HEK293 (cell line): ENCODE measurements at regions not wholly inside any gene's neighbourhood (a gene's known extent, or its start where the extent isn't known, plus 50 kb on each side); places are given as distances from the start of the nearest gene placed in this dataset.

Source experiments
- MZF1 ChIP-seq: fragments of 450-650 bp; formaldehyde crosslinking; IDR thresholded peaks from 2 replicates; pipeline ENCODE4 v1.5.1; 2017; ENCODE audit warnings: missing biosample characterization, missing genetic modification characterization, borderline replicate concordance
- SP3 ChIP-seq: fragments of 450-650 bp; formaldehyde crosslinking; IDR thresholded peaks from 2 replicates; pipeline ENCODE4 v1.5.1; 2016; ENCODE audit warnings: missing biosample characterization, missing genetic modification characterization
- YY1 ChIP-seq: fragments of 450-650 bp; formaldehyde crosslinking; IDR thresholded peaks from 2 replicates; pipeline ENCODE4 v1.5.1; 2018; ENCODE audit warnings: missing biosample characterization, missing genetic modification characterization
- ZNF596 ChIP-seq: fragments of 450-650 bp; IDR thresholded peaks from 2 replicates; pipeline ENCODE4 v1.5.0; 2018; ENCODE audit warnings: missing biosample characterization, mild to moderate bottlenecking, missing genetic modification characterization, moderate library complexity
- ZNF629 ChIP-seq: fragments of 450-650 bp; formaldehyde crosslinking; IDR thresholded peaks from 2 replicates; pipeline ENCODE4 v1.5.1; 2017; ENCODE audit warnings: missing biosample characterization, missing genetic modification characterization
- ZSCAN16 ChIP-seq: fragments of 450-650 bp; formaldehyde crosslinking; IDR thresholded peaks from 2 replicates; pipeline ENCODE4 v1.5.1; 2016; ENCODE audit warnings: missing biosample characterization, missing genetic modification characterization
- TF ChIP-seq, protein P1 (sequence below): fragments of 450-650 bp; formaldehyde crosslinking; IDR thresholded peaks from 2 replicates; pipeline ENCODE4 v1.5.1; 2016; ENCODE audit warnings: missing biosample characterization, missing genetic modification characterization
- TF ChIP-seq, protein P2 (sequence below): fragments of 450-650 bp; formaldehyde crosslinking; IDR thresholded peaks from 2 replicates; pipeline ENCODE4 v1.5.1; 2016; ENCODE audit warnings: missing biosample characterization, missing genetic modification characterization
- TF ChIP-seq, protein P3 (sequence below): fragments of 450-650 bp; formaldehyde crosslinking; IDR thresholded peaks from 2 replicates; pipeline ENCODE4 v1.5.1; 2017; ENCODE audit warnings: missing biosample characterization, missing genetic modification characterization

DNA sequence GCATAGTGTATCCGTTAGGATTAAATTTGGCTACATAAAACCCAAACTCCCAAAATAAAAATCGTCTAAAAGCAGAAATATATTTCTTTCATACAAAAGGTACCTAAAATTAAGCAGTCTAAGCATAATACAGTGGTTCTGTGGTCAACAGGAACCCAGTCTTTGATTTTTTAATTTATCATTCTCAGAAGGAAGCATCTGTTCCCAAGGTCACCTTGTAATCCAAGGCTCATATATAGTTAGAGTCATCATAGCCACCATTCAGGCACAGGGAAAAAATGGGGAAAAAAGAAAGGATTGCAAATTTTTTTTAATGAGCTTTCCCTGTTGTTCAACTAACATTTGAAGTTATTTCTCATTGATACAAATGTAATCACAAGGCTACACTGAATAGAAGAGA is 983.2 kb downstream of the PLOD2 start:
- TF ChIP-seq SP3 (tag by site-specific recombination), result no peak
- TF ChIP-seq, protein P1, sequence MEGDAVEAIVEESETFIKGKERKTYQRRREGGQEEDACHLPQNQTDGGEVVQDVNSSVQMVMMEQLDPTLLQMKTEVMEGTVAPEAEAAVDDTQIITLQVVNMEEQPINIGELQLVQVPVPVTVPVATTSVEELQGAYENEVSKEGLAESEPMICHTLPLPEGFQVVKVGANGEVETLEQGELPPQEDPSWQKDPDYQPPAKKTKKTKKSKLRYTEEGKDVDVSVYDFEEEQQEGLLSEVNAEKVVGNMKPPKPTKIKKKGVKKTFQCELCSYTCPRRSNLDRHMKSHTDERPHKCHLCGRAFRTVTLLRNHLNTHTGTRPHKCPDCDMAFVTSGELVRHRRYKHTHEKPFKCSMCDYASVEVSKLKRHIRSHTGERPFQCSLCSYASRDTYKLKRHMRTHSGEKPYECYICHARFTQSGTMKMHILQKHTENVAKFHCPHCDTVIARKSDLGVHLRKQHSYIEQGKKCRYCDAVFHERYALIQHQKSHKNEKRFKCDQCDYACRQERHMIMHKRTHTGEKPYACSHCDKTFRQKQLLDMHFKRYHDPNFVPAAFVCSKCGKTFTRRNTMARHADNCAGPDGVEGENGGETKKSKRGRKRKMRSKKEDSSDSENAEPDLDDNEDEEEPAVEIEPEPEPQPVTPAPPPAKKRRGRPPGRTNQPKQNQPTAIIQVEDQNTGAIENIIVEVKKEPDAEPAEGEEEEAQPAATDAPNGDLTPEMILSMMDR (tag by site-specific recombination), result no peak
- no peak for TF ChIP-seq ZSCAN16 (tag by site-specific recombination)
- TF ChIP-seq ZNF596, result no peak
- no peak for TF ChIP-seq YY1 (tag by site-specific recombination)
- TF ChIP-seq MZF1 (tag by site-specific recombination), result no peak
- no peak for TF ChIP-seq ZNF629 (tag by site-specific recombination)
- TF ChIP-seq, protein P2, sequence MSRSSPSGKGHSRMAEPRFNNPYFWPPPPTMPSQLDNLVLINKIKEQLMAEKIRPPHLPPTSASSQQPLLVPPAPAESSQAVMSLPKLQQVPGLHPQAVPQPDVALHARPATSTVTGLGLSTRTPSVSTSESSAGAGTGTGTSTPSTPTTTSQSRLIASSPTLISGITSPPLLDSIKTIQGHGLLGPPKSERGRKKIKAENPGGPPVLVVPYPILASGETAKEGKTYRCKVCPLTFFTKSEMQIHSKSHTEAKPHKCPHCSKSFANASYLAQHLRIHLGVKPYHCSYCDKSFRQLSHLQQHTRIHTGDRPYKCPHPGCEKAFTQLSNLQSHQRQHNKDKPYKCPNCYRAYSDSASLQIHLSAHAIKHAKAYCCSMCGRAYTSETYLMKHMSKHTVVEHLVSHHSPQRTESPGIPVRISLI (tag by site-specific recombination), result no peak
- TF ChIP-seq, protein P3, sequence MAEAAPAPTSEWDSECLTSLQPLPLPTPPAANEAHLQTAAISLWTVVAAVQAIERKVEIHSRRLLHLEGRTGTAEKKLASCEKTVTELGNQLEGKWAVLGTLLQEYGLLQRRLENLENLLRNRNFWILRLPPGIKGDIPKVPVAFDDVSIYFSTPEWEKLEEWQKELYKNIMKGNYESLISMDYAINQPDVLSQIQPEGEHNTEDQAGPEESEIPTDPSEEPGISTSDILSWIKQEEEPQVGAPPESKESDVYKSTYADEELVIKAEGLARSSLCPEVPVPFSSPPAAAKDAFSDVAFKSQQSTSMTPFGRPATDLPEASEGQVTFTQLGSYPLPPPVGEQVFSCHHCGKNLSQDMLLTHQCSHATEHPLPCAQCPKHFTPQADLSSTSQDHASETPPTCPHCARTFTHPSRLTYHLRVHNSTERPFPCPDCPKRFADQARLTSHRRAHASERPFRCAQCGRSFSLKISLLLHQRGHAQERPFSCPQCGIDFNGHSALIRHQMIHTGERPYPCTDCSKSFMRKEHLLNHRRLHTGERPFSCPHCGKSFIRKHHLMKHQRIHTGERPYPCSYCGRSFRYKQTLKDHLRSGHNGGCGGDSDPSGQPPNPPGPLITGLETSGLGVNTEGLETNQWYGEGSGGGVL, result no peak
